H1 (cell line): ENCODE measurements at regions not wholly inside any gene's neighbourhood (a gene's known extent, or its start where the extent isn't known, plus 50 kb on each side); places are given as distances from the start of the nearest gene placed in this dataset.

Experiments
- GABPA ChIP-seq: IDR thresholded peaks from 2 replicates; pipeline ENCODE4 v1.6.1; 2011; ENCODE audit warnings: mild to moderate bottlenecking, low read length, moderate library complexity, borderline replicate concordance; ENCODE audit not compliant: insufficient read depth
- MAFK ChIP-seq: IDR thresholded peaks from 2 replicates; pipeline ENCODE4 v1.6.1; 2012; ENCODE audit warnings: low read depth, mild to moderate bottlenecking, improper control_type of control experiment, low read length
- SIRT6 ChIP-seq: IDR thresholded peaks from one replicate; pipeline ENCODE4 v1.7.1; 2012; ENCODE audit warnings: low read length, inconsistent platforms

DNA sequence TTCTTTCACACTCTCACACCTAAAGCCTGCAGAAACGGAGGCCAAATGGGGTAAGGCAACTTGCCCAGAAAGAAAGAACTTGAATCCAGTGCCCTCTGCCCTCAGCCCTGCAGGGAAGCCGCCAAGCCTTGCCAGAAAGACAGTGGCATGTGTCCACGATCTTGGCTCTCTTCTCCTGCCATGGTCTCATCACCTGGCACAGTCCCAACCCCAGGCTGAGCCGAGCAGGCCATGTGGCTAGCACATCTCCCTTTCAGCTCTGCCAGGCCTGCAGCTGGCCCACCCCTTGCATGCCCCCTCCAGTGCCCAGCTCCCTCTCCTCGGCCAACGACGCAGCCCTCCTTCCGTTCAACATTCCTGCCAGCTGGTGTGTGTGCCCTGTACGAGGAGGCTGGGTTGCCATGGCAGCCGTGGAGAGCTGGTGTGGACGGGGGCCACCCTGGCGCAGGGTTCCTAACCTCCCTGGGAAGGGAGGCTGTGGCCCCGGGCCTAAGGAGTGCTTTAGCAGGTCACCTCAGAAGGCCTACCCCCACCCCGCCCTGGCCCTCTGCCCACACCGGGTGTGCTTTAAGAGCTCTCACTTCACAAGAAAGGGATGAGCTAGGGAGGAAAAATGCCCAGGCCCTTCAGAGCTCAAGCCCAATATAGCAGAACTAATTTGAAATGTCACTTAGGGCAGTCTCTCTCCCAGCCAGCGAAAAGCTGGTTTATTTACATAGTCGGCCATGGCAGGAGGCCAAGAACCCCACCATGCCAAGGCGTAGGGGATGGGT lies 73.0 kb upstream of the PJA1 start (continued):
- TF ChIP-seq GABPA: no peak
- no peak for TF ChIP-seq SIRT6
- TF ChIP-seq MAFK: no peak
